ENCODE measurements at regions not wholly inside any gene's neighbourhood (a gene's known extent, or its start where the extent isn't known, plus 50 kb on each side); places are given as distances from the start of the nearest gene placed in this dataset.

DNA sequence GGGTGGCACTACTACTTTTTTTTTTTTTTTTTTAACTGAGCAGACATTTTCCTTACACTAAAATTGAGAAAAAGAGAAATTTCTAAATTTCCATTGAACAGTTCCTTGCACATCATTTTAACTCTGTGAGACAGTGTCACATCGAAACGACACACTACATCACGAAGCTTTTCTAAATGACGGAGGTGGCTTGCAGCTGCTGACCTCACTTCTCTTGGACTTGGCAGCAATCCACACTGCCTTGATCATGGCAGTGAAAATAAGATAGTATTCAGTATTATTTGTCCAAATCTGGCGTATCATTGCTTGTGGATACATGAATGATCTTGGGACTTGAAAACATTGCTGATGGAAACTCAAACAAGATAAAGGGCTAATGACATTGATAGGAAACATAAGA lies 80.3 kb upstream of the CYYR1 start:
- no peak for DNase-seq (ENCODE audit: low spot score)

DNA sequence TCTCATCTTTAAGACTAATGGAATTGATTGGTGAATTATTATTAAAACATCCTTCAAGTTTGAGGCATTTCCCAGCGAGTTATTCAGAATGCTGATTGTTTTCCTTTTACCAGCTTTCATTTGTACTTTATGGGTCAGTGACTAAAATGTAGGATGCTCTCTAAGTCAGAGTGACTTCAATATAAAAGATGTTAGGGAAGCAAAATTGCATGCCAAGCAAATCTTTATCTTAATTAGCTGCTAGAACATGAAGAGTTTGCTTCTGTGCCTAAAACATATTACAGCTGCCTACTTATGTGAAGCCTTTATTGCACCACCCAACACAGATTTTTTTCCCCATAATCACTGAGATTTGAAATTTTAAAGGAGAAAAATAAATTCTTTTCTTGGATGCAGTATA lies 79.8 kb upstream of the CYYR1 start:
- no peak for DNase-seq (ENCODE audit: low spot score)

DNA sequence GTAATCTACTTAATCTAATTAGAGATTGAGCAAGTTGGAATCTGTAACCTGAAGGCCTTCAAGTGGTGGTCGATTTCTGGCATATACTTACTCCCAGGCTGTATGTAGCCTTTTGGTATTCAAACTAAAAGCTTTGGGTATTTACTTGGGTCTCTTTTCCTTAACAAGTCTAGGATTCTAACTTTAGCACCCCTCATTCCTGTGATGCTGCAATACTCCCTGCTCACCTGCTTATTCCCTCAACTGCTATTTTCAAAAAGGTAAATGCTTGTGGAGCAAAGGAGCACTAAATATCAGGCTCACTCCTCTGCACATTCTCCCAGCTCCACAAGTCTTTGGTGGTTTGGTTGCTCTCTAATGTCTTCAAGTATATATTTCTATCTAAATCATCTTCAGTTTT lies 68.0 kb upstream of the CYYR1 start:
- no peak for DNase-seq (ENCODE audit: low spot score)

DNA sequence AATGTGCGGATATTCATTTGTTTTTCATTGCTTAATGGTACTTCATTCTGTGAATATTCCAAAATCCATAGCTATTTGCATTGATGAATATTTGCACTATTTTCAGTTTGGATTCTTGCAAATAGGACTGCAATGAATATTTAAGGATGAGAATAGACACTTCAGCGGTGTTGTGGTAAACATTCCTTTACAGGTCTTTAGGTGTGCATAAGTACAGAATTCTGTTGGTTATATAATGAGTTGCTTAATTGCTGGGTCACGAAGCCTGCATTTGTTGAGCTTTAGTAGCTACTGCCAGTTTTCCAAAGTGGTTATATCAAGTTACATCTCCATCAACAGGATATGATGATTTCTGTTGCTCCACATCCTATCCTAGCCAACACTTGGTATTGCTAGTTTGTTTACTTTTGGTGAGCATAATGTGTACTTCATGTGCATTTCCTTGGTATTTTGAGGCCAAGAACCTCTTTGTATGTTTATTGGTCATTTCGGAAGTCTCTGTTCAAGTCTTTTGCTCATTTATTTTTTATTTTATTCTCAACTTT lies 64.2 kb upstream of the CYYR1 start:
- DNase-seq (ENCODE audit: low spot score): no peak

DNA sequence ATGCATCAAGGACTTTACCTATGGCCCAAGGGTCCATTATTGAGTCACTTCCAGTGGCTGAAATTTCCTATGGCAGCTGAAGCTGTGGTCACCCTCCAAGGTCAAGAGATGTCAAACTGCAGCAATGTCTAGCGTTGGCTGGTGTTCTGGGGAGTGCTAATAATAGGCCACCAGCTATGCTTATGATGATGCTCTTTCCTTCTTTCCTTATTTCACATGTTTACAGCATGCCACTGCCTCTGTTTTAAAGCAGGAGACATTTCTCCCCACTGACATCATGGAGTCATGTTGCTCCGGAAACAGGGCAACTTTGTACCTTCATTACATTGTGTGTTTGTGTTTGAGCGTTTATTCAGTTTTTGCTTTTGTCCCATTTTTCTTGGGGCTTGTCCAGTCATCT lies 62.6 kb upstream of the CYYR1 start:
- DNase-seq (ENCODE audit: low spot score): no peak

DNA sequence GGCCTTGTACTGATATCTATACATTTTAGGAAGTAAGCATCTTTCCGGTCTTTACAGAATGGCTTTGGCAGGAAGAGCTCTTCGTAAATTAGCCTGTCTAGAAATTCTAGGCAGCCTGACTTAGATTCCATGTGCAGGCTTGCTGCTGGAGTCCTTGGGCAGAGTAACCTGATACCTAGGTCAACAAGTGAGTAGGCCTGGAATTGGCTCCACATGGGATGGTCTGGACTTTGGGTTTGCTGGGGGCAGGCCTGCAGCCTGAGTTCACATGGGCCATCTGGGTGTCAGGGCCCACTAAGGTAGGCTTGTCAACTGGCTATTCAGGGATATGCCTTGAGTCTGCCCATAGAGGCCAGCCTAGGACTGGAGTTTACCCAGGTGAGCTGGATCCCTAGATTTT lies 59.6 kb upstream of the CYYR1 start:
- DNase-seq (ENCODE audit: low spot score): no peak

DNA sequence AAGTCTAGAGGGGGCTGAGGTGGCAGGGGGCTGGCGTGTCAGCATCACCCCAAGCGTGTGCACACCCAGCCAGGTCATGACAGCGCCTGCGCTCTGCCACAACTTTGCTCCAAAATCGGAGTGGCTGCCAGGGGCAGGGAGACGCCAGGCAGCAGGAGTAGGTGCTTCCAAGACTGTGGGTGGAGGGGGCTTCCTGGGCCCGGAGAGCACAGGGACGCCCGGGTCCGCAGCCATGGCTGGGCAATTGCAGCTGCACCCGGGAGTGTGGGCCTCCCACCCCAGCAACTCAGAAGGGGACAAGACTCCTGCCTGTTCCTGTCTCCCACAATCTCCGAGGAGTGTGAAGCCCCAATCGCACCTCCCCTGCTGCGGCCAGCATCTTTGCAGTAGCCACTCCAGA lies 53.1 kb upstream of the CYYR1 start:
- DNase-seq (ENCODE audit: low spot score): no peak

DNA sequence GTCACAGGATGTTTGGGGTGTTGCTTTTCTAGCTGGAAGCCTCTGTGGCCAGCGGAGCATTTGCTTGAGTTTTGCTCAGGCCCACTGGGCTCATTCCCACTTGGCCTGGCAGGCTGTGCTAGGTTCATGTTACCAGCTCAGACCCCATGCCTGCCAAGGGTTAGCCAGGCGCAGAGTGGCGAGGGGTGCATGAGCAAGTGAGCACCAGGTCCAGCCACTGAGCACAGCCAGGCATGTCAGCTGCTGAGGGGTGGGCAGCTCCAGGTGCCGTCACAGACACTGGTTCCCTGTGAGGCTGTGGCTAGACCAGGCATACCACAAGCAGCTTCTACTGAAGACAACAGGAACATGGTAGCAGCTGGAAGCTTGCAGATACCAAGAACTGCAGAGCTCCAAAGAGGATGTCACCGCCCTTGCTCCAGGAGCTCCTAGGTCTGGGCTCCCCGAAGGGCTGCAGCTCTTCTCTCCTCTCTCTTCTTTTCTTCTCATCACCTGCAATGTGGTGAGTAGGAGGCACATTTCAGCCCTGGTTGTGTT lies 52.0 kb upstream of the CYYR1 start:
- no peak for DNase-seq (ENCODE audit: low spot score)
